ENCODE measurements at regions not wholly inside any gene's neighbourhood (a gene's known extent, or its start where the extent isn't known, plus 50 kb on each side); places are given as distances from the start of the nearest gene placed in this dataset.
"Not testable (repeated sequence)": the region's sequence is repeated elsewhere in the genome, so short reads cannot be mapped to it uniquely, and the experiment has no call there.

DNA sequence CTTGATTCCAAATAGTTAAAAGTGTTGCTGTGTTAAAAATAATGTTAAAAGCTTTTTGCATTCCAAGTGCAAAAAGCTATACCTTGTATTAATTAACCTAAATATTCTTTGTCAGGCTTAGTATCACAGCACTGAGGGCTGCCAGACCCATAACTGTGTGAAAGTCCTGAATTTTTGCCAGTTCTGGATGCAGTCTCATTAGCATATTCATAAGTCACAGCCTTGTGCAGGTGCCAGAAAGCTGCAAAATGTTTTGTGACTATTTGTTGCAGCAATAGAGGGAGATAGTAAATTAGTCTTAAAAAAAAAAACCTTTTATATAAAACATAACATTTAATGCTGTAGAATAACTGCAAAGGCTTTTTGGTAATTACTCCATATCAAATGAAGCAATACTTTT, 56.6 kb downstream of the SLITRK1 start:
- DNase-seq (ENCODE audit: low spot score): no peak

DNA sequence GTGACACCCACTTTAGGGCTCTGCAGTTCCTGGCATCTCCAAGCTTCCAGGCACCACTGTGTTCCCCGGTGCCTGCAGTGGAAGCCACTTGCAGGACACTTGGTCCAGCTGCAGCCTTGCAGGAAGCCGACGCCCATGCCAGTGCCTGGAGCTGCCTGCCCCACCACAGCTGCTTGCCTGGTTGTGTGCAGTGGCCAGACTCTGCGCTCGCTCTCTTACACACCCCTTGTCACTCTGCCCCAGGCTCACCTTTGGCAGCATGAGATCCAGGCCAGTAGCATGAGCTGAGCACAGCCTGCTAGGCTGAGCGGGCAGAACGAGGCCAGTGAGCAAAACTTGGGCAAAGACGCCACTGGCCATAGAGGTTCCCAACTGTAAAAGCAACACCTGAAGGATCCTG, 57.7 kb downstream of the SLITRK1 start:
- DNase-seq (ENCODE audit: low spot score): no peak

DNA sequence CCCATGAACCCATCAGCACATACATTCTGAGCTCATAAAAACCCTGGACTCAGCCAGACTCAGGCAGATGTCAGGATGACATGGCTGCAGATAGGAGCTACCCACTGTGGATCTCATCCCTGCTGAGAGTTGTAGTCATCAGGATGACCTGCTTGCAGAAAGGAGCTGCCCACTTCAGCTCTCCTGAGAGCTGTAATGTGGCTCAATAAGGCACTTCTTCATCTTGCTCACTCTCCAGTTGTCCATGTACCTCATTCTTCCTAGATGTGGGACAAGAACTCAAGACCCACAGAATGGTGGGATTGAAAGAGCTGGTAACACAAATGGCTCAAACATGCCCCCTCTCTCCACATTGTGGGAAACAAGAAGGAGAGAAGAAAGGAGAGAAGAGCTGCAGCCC, 58.2 kb downstream of the SLITRK1 start:
- DNase-seq (ENCODE audit: low spot score): no peak

DNA sequence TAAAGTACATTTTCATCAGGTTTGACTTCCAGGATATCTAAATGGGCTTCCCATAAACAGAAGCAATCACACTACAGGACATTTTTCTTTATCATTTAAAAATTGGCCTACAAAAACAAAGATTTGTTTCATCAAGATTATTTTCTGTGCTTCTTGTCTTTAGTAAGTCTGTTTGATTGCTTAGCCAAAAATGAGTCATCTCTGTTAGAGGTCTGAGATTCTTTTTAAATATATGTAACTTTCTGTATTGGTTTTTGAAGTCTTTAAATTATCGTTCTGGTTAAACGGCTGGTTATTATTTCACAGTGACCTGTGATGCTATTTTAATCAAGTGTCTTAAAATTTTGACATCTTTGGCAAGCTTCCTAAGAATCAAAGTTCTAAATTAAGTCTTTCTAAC, 62.7 kb downstream of the SLITRK1 start:
- DNase-seq (ENCODE audit: low spot score): no peak

DNA sequence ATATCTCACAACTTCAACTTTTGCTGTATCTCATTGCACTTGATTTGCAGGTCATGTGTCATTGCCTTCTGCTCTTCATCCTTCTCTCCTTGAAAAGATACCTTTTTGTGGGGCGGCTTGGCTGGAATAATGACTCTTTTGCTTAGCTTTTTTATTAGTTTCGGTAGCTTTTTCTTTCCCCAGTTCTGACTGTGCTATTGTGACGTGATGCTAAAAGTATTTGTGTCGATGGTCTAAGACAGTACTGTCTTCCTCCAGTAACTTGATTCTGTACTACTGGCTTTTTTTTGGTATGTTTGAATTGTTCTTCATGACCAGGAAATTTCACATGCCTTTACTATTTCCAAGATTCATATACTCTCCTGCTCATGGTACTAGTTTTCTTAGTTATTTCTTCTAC, 63.1 kb downstream of the SLITRK1 start:
- DNase-seq (ENCODE audit: low spot score): peak; percentile 1

DNA sequence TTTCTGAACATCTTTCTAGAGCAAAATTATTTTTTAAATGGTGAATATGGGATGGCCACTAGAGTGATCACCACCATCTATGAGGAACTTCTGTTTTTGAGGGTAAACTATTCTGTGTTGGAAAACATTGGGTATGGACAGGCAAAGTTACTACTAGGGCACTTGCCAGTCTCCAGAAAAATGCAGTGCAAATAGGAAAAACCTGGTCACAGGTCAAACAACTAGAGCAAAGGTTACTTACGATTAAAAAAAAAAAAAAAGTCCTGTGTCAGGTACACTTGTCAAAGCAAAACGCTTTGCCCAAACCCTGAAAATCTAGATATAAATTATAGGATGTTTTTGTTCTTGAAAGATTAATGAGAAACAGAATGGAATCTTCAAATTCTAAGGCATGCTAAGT, 66.2 kb downstream of the SLITRK1 start:
- no peak for DNase-seq (ENCODE audit: low spot score)

DNA sequence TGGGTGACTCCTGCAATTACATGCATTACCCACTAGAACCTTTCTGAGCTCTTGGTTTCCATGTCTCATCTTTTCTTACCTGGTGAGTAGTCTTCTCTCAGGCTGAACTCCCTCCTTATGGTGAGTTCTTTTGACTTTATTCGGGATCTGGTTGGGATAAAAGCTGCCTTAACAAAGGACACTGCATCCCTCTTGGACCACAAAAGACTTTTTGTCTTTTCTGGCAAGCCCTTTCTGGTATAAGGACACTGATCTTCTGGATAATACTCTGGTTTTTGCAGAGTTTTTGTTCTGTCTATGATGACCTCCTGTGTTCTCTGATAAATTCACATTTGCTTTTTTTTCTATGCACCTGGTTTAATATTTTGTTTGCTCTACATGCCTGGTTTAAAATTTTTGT, 66.7 kb downstream of the SLITRK1 start:
- DNase-seq (ENCODE audit: low spot score): no peak

DNA sequence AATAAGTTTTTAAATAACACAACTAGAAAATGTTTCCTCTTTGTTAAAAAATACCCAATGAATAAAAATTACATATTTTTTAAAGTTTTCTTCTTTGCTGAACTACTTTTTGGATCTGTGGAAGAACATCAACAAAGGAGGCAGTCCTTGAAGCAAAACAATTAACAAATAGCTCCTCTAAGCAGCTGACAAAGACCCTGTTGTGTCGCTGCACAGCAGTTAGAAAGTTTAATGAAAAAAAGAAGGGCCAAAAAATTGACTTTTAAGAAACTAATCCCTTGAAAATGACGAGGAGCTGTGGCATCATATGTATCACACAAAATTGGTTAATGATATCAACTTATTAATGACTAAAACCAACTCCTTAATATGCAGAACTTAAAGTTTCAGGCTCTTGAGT, 72.1 kb downstream of the SLITRK1 start:
- DNase-seq (ENCODE audit: low spot score): no peak

DNA sequence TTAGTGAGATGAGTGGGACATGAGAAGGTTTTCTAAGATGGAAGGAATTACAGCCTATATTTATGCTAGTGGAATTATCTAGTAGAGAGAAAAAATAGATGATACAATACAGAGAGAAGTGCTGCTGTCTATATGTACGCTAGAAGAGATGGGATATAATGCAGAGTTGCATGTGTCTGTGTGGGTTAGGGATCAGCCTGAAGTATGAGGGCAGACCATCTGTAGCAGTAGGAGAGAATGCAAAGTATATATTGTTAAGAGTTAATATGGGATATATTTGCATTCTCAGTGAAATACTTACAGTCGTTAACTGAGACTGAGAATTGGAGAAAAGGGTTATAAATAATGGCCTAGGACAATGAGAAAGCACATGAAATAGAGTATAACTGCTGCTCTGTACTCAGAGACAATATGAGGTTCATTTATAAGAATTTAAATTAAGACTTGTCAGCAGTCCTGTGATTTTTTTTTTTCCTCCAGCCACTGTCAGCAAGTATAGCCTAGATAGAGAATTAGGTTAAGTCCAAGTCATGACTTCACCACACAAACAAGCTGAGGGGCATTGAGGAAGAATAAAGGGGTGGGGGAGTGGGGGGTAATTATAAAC, 77.8 kb downstream of the SLITRK1 start:
- no peak for DNase-seq (ENCODE audit: low spot score)

DNA sequence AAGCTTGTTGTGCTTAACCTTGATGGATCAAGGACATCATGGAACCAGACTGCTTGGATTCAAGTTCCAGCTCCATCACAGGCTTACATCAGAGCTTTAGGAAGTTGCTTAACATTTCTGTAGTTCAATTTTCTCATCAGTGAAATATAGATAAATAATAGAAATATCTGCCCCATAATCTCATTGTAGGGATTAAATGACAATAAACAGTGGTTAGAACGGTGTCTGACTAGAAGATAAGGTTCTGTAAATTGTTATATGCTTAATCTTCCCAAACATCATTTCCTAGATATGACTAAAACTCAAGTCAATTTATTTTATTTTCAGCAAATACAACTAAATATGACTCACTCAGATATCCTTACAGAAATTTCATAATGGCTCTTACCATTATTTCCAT, 83.5 kb downstream of the SLITRK1 start:
- no peak for DNase-seq (ENCODE audit: low spot score)

DNA sequence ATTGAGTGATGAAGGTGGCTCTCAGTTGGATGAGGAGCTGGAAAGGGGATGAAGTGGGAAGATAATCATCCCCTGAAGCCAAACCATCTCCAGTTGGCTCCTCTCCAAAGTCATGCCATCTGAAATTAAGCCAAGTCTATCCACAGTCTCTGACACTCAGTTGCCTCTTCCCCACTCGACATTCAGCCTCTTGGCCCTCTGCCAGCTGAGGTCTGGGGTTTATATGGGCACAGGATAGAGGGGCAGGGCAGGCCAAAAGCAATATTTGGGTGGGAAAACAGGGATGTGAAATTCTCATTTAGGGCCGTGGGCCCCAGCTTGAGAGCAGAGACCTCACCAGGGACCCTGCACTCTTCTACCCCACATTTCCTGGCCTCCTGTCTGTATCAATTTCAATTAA, 85.9 kb downstream of the SLITRK1 start:
- no peak for DNase-seq (ENCODE audit: low spot score)

DNA sequence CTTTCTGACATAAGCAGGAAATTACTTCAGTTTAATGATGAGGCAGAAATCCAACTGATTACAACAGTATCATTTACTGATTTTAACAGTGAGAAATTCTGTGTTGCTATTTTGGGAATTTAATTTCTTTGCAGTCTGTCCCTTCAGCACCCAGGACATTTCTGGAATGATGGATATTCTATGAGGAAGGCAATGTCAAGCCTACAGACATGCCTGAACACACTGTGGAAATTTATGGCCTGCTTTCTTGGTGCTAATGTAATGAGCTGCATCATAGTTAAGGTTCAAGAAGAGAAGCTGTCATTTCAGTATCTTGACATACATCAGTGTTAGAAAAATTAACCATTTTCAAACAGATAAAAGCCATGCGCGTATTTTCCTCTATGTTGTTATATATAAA, 87.7 kb downstream of the SLITRK1 start:
- DNase-seq (ENCODE audit: low spot score): no peak

DNA sequence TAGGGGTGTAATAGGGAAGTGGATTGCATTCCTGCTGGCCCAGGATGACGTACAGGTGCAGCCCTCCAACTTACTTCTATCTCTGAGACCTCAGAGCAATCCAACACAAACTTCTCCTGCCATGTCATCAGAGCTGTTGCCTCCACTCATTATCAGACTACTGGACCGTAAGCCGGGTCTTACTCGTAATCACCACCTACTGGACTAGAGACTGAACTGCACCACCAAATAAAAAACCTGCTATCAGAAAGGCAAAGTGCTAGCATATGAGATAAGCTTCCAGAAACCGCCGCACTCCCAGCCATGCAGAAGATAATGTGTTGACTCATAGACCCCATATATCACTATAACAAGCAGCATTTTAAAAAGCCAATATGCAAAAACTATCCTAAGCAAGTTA, 102.0 kb downstream of the SLITRK1 start:
- peak; percentile 13 for DNase-seq (ENCODE audit: low spot score)

DNA sequence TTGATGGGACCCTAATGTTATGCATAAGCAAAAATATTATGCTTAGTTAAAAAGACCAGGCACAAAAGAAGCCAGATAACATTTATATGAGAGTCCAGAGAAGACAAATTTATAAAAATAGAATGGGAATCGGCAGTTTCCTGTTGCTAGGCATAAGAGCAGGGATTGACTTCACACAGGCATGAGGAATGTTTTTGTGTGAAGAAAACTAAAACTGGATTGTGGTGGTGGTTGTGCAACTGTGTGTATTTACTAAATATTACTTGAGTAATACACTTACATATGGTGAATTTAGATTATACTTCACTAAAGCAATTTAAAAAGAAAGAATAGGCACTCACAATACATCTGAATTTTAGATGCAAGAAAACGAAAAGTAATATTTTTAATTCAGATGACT, 108.3 kb downstream of the SLITRK1 start:
- DNase-seq (ENCODE audit: low spot score): no peak

DNA sequence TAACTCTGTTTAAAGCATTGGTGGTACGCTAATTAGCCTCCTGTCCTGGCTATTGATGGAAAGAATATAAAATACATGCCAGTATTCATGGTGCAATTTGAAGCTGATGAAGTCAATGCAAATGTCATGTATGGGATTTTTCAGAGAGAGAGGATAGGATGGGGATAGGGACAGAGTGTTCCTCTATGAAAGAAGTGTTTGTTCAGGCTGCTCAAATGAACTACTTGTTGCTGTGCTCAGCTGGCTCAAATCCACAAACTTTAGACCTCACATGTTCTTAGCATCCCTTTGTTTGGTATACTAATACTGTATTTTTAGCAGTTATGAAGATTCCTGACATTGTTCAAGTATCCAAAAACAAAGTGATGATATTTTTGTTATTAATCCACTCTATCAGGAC, 116.5 kb downstream of the SLITRK1 start:
- no peak for DNase-seq (ENCODE audit: low spot score)

DNA sequence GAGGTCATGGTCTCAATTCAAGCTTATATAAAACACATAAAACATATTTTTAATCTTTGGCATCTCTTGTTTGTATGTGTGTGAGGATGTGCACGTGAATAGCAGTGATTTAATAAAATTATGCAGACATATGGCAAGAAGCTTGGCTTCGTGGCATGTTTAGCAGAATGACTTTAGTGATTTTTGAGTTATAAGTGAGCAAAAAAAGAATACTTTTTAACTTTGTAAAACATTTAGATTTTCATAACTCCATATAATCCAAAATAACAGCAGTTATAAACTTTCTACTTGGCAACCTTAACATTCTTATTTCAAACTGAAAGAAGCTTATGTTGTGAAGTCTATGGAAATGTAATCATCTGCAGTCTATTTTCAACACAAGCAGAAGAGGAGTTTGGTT, 120.6 kb downstream of the SLITRK1 start:
- DNase-seq (ENCODE audit: low spot score): no peak

DNA sequence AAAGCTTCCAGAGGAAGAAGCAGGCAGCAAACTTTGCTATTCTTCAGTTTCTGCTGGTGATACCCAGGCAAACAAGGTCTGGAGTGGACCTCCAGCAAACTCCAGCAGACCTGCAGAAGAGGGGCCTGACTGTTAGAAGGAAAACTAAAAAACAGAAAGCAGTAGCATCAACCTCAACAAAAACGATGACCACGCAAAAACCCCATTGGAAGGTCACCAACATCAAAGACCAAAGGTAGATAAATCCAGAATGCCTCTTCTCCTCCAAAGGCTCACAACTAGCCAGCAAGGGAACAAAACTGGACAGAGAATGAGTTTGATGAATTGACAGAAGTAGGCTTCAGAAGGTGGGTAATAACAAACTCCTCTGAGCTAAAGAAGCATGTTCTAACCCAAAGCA, 127.1 kb downstream of the SLITRK1 start:
- not testable (repeated sequence) for DNase-seq (ENCODE audit: low spot score)

DNA sequence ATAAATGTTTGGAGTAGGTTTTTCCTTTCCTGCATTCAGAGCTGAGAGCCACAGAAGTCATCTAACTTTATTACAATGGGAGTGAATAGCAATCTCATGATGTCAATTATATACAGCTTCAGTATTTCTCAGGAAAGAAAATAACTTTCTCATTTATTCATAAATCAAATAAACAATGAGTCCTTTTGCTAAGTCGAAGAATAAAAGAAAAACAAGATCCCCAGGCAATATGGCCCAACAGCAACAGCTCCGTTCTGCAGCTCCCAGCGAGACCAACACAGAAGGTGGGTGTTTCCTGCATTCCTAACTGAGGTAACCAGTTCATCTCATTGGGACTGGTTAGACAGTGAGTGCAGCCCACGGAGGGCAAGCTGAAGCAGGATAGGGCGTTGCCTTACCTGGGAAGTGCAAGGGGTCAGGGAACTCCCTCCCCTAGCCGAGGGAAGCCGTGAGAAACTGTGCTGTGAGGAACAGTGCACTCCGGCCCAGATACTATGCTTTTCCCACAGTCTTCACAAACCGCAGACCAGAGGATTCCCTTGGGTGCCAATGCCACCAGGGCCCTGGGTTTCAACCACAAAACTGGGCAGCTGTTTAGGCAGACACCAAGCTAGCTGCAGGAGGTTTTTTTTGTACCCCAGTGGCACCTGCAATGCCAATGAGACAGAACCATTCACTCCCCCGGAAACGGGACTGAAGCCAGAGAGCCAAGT, 128.2 kb downstream of the SLITRK1 start:
- DNase-seq (ENCODE audit: low spot score): no peak

DNA sequence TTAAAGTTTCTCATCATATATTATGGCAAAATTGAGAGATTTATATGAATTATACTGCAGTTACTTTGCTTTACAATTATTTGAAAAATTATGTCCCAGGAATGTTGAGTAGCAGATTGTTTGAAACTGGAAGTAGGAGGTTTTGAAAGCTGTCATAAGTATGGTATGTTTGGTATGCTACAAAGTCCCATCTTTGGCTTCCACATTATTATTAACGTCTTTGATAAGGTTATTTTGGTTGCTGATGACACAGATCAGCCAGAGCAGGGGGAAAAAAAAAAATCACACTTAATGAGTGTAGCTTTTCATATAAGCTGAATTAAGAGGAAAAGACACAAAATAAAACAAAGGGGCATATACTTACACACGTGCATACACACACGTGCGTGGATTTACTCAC, 130.1 kb downstream of the SLITRK1 start:
- DNase-seq (ENCODE audit: low spot score): peak; percentile 36

DNA sequence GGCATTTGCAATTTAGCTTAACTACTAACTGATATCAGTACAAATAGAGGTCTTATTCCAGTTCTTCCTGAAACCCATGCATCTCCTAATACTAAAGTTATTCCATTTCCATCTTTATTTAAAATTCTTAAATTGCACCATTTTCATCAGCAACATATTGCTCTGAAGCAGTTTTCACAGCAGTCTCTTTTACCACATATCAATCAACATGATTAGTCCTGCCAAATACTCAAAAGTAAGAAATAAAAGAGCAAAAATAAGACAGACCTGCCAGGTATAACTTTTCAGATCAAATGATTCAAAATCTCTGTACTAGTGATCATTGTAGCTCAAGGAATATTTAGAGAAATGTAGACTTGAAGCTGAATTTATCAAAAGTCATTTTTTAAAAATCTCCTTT, 141.7 kb downstream of the SLITRK1 start:
- no peak for DNase-seq (ENCODE audit: low spot score)

DNA sequence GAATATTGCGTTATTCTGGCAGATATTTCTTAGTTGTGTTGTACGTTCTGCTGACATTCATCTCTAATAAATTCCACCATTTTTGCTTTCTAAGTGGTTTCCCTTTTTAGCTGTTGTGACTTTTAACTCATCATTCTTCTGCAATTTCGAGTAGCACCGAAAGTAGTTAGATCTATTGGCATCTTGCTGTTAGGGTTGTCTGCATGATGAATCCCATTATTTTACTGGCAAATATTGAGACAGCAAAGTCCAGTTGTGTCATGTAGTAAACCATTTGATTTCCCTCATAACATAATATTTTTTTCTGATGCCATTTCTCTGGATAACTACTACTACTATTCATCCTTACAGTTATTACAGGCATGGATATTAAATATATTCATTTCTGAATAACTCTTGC, 143.9 kb downstream of the SLITRK1 start:
- no peak for DNase-seq (ENCODE audit: low spot score)

DNA sequence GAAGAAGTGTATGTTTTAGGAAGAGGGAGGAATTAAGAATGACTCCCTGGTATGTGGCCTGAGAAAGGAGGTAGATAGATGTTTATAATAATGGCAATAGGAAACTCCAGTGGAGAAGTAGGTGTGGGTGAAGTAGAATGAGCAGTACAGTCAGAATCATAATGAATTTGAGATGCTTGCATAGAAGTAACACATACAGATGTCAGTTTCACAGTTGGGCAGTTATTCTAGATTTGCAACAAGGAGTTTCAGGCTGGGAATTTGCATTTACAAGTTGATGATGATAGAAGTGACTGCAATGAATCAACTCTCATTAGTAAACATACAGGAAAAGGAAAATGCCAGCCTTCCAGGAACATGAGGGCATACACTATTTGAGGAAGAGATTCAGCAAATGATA, 149.0 kb downstream of the SLITRK1 start:
- no peak for DNase-seq (ENCODE audit: low spot score)

DNA sequence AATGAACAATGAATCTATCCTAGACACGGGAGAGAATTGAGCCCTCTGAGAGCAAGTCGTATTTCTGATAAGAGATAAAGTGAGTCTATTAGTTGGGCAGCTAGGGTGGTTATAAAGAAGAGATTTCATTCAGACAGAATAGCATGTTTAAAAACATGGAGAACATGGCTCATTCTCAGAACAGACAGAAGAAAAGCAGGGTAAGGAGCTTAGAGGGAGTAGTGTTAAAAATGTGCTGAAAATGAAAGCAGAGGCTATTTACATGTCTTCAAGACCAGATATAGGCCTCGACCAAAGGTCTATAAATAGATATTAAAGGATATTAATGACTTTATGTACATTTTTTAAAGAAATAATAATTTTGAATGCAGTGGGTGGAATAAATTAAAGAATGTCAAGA, 149.5 kb downstream of the SLITRK1 start:
- DNase-seq (ENCODE audit: low spot score): no peak

DNA sequence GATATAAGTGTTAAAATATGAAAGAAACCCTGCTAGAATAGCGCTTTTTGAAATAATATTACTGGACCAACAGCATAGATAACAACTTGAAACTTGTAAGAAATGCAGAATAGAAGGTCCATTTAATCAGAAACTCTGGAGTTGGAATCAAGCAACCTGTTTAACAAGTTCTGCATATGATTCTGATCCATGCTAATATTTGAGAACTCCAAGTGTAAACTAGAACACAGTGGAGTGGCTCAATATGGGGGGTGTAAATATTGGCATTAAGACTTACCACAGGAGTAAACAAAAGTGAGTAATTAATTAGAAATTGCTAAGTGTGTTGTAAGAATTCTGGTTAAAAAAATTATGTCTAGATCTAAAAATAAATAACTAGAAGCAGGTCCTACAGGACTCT, 151.2 kb downstream of the SLITRK1 start:
- no peak for DNase-seq (ENCODE audit: low spot score)
